ENCODE measurements at regions not wholly inside any gene's neighbourhood (a gene's known extent, or its start where the extent isn't known, plus 50 kb on each side); places are given as distances from the start of the nearest gene placed in this dataset.

- TF ChIP-seq CTCF (IDR thresholded peaks at IDR 0.05), result no peak
- no peak for TF ChIP-seq EZH2phosphoT487 (IDR thresholded peaks at IDR 0.05)
These were observed 139.6 kb downstream of the HTR1A start for GRCh38 chr5:63822614-63823013.
